Ovary (tissue), 7 donors: ENCODE measurements at regions not wholly inside any gene's neighbourhood (a gene's known extent, or its start where the extent isn't known, plus 50 kb on each side); places are given as distances from the start of the nearest gene placed in this dataset.

Experiments
- DNase-seq, 5 donors: peaks; one replicate each; pipeline ENCODE4 v3.0.0-alpha.2; 2019 to 2020
- H3K27ac ChIP-seq, 2 donors: fragments of 200-600 bp; one replicate each; pipeline versions ENCODE4 v1.5.1 to v1.8.0; 2019 to 2022
- H3K27me3 ChIP-seq: fragments of 200-600 bp; one replicate; pipeline ENCODE4 v1.8.0; 2022
- H3K36me3 ChIP-seq: fragments of 200-600 bp; sonication (generic); one replicate; pipeline ENCODE4 v1.5.1; 2019
- H3K4me1 ChIP-seq: one replicate; pipeline ENCODE4 v1.8.1; 2013; ENCODE audit warnings: mild to moderate bottlenecking, moderate library complexity; ENCODE audit not compliant: insufficient read depth
- H3K4me3 ChIP-seq: fragments of 200-600 bp; sonication (generic); one replicate; pipeline ENCODE4 v1.5.1; 2017
- H3K9me3 ChIP-seq, 2 donors: fragments of 200-600 bp in 1 of 2; sonication (generic) in 1 of 2; one replicate each; pipeline versions ENCODE4 v1.5.1 to v1.8.1; 2013 to 2019; ENCODE audit warnings: mild to moderate bottlenecking in 1 of 2, moderate library complexity in 1 of 2
- EP300 ChIP-seq: sonication (generic); formaldehyde crosslinking; IDR thresholded peaks from one replicate; pipeline ENCODE4 v1.6.1; 2017; ENCODE audit warnings: antibody characterized with exemption
- POLR2A ChIP-seq: fragments of 450-650 bp; IDR thresholded peaks from one replicate; pipeline ENCODE4 v1.6.1; 2017; ENCODE audit warnings: antibody characterized with exemption, mild to moderate bottlenecking, moderate library complexity
- WGBS, 3 donors: extraction: QIAGEN DNeasy Blood & Tissue Kit in 1 of 3; methylation state at CpG; one replicate each; pipeline versions ENCODE4 v1.1.5 to v1.1.7; 2013 to 2017; 5-methylcytosine and 5-hydroxymethylcytosine counted together
- intact Hi-C, 4 donors: fragments of 100-400 bp; cut with DNase I; formaldehyde crosslinking; loops; one replicate each; pipeline versions ENCODE4 v1.11.0 to v1.15.1; 2022 to 2023
- TF ChIP-seq, protein P1 (sequence below), 3 donors: fragments of 450-650 bp in 2 of 3; fragments of 200-600 bp in 1 of 3; IDR thresholded peaks; one replicate each; pipeline versions ENCODE4 v1.5.1 to v1.8.0; 2016 to 2022; ENCODE audit warnings: antibody characterized with exemption in 3 of 3, mild to moderate bottlenecking in 1 of 3
- donor health status: DM: no; HTN: no; CAD: no; lungs with moderate emphysema.
- donor health status: DM: no; HTN: no; CAD: no.
- donor health status: Bipolar disorder and iron deficiency.
- donor health status: DM: no; HTN: no; CAD: no.
- donor health status: DM: yes; HTN: yes; CAD: no.

DNA sequence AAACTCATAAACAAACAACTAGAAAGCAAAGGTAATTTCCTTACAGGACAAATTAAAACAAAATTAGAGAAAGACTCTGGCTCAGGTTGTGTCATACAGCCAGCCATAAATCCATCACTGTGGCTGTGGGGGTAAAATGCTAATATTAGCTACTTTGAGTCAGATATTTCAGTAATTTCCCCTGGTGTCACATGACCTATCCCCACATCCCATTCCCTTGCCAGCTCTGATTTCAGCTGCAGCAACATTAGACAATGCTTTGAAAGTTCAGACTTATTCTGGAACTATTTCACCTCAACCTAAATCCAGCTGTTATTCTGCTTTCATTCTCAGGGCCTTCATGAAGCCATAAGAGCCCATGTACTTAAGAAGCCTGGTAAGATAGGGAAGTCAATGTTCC lies 55.3 kb downstream of the RPL10L start:
- Histone ChIP-seq H3K9me3 (no peaks in the 10 kb centered on the region), H3K4me3 (no peak overlapping the region), H3K27me3 (no peaks in the 10 kb centered on the region), H3K36me3 (no peaks in the 10 kb centered on the region), H3K4me1 (no peaks in the 10 kb centered on the region), H3K27ac (no peak overlapping the region)
- DNase-seq, result no peak
- TF ChIP-seq, protein P1, sequence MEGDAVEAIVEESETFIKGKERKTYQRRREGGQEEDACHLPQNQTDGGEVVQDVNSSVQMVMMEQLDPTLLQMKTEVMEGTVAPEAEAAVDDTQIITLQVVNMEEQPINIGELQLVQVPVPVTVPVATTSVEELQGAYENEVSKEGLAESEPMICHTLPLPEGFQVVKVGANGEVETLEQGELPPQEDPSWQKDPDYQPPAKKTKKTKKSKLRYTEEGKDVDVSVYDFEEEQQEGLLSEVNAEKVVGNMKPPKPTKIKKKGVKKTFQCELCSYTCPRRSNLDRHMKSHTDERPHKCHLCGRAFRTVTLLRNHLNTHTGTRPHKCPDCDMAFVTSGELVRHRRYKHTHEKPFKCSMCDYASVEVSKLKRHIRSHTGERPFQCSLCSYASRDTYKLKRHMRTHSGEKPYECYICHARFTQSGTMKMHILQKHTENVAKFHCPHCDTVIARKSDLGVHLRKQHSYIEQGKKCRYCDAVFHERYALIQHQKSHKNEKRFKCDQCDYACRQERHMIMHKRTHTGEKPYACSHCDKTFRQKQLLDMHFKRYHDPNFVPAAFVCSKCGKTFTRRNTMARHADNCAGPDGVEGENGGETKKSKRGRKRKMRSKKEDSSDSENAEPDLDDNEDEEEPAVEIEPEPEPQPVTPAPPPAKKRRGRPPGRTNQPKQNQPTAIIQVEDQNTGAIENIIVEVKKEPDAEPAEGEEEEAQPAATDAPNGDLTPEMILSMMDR (IDR thresholded peaks at IDR 0.05), result no peak
- TF ChIP-seq EP300, result no peak
- no peak for TF ChIP-seq POLR2A
- intact Hi-C loops, result no loop called here

DNA sequence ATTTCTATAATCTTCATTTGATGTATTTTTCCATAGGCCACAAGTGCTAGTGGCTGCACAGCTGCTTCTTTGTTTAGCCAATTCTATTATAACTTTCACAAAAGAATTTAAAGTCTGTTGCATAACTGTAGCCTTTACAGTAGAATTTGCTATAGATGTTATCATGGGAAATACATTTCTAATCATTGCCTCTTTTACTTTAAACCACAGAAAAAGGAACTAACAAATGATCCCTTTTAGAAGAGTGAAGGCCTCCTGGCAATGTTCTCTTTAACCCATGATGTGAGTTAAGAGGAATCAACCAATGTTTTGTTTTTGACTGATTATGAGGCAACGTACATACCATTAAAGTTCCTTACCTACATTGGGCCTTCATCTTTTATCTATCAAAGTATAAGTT lies 68.8 kb downstream of the RPL10L start:
- WGBS, 3 donors, result 84 to 89% (median 86%) methylated on average over 1 of the region's 1 CpG
- no peak for DNase-seq
- intact Hi-C loops, result no loop called here
- H3K36me3 ChIP-seq, result no peaks in the 10 kb centered on the region
- TF ChIP-seq, protein P1 (IDR thresholded peaks at IDR 0.05), result no peak
- TF ChIP-seq EP300 (no peak), POLR2A (no peak)
- H3K4me3 ChIP-seq, result no peak overlapping the region
- H3K27ac ChIP-seq, result no peak overlapping the region
- H3K4me1 ChIP-seq, result no peaks in the 10 kb centered on the region
- no peaks in the 10 kb centered on the region for H3K9me3 ChIP-seq
- no peaks in the 10 kb centered on the region for H3K27me3 ChIP-seq

DNA sequence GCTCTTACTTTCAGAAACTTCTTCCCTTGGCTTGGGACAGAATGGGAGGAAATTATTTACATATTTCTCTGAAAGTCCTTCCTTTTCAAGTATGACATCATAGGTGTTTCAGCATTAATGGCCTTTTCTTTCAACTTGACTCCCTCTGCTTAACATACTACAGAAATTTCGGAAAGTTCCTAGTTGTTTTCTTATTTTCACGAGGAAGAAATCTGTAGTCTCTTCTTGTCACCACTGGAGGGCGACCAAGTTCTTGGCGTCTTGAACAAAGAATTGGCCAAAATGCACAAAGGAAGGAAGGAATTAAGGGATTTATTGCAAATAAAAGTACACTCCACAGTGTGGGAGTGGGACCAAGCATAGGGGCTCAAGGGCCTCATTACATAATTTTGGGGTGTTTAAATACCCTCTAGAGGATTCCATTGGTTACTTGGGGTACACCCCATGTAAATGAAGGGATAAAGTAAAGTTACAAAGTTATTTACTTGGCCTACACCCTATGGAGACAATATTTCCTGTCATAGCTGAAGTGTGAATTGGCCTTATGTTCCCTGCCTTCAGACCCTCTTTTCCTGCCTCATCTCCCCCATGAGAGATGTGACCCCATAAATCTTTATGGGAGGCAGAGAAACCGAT lies 70.4 kb downstream of the RPL10L start:
- intact Hi-C loops, result no loop called here

DNA sequence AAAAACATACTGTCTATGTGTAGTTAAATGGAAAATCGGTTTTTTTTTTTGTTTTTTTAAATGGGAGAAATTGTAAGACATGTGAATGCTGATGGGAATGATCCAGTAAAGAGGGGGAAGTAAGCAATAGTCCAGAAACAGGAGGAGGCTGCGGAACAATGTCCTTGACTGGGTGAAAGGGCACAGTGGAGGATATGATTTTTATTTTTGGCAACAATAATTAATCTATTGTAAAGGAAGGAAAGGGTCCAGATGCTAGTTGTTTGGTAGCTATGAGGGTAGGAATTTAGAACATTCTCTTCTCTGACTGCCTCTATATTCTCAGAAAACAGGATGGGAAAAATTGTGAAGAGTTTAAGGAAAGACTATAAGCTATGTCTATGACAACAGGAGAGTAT lies 76.6 kb downstream of the RPL10L start:
- no peak for DNase-seq
- Histone ChIP-seq H3K9me3 (no peaks in the 10 kb centered on the region), H3K4me3 (no peak overlapping the region), H3K27ac (no peak overlapping the region), H3K36me3 (no peaks in the 10 kb centered on the region), H3K27me3 (no peaks in the 10 kb centered on the region), H3K4me1 (peaks cover 2% of the 10 kb centered on the region)
- intact Hi-C loops, result no loop called here
- TF ChIP-seq, protein P1 (IDR thresholded peaks at IDR 0.05), result no peak
- no peak for TF ChIP-seq POLR2A
- 29 to 36% (median 34%) methylated on average over 2 of the region's 2 CpGs for WGBS, 3 donors

More for the DNA sequence above, 70.4 kb downstream of the RPL10L start:
- Histone ChIP-seq H3K36me3 (no peaks in the 10 kb centered on the region), H3K27me3 (no peaks in the 10 kb centered on the region), H3K4me1 (peaks cover 2% of the 10 kb centered on the region), H3K4me3 (no peak overlapping the region), H3K27ac (no peak overlapping the region), H3K9me3 (no peaks in the 10 kb centered on the region)
- WGBS, 3 donors, result 47 to 58% (median 52%) methylated on average over 5 of the region's 5 CpGs
- TF ChIP-seq EP300 (no peak), POLR2A (no peak)
- TF ChIP-seq, protein P1 (IDR thresholded peaks at IDR 0.05), result no peak
- no peak for DNase-seq
